ENCODE measurements at regions not wholly inside any gene's neighbourhood (a gene's known extent, or its start where the extent isn't known, plus 50 kb on each side); places are given as distances from the start of the nearest gene placed in this dataset.

- TF ChIP-seq EZH2 (IDR thresholded peaks at IDR 0.05; ENCODE audit: borderline replicate concordance, low read depth, low read length, severe bottlenecking) (no peak), POLR2A (IDR thresholded peaks at IDR 0.05; ENCODE audit: low read depth, low read length) (no peak), POLR2AphosphoS5 (IDR thresholded peaks at IDR 0.05; ENCODE audit: insufficient read depth, low read depth, low read length) (no peak), JUN (IDR thresholded peaks at IDR 0.05; ENCODE audit: borderline replicate concordance, insufficient read depth, insufficient read length, low read depth) (no peak), FOS (IDR thresholded peaks at IDR 0.05; ENCODE audit: borderline replicate concordance, insufficient read depth, low read length) (no peak), GATA2 (IDR thresholded peaks at IDR 0.05; ENCODE audit: insufficient read depth, insufficient read length, low read depth, low read length) (no peak), MYC (IDR thresholded peaks at IDR 0.05; ENCODE audit: low read depth, low read length) (no peak)
- TF ChIP-seq, protein P1, sequence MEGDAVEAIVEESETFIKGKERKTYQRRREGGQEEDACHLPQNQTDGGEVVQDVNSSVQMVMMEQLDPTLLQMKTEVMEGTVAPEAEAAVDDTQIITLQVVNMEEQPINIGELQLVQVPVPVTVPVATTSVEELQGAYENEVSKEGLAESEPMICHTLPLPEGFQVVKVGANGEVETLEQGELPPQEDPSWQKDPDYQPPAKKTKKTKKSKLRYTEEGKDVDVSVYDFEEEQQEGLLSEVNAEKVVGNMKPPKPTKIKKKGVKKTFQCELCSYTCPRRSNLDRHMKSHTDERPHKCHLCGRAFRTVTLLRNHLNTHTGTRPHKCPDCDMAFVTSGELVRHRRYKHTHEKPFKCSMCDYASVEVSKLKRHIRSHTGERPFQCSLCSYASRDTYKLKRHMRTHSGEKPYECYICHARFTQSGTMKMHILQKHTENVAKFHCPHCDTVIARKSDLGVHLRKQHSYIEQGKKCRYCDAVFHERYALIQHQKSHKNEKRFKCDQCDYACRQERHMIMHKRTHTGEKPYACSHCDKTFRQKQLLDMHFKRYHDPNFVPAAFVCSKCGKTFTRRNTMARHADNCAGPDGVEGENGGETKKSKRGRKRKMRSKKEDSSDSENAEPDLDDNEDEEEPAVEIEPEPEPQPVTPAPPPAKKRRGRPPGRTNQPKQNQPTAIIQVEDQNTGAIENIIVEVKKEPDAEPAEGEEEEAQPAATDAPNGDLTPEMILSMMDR (IDR thresholded peaks at IDR 0.05; ENCODE audit: extremely low read depth in 1 of 2, insufficient read depth in 1 of 2, low read depth in 1 of 2, low read length in 2 of 2): no peak
- TF ChIP-seq, protein P2, sequence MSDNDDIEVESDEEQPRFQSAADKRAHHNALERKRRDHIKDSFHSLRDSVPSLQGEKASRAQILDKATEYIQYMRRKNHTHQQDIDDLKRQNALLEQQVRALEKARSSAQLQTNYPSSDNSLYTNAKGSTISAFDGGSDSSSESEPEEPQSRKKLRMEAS (IDR thresholded peaks at IDR 0.05; ENCODE audit: insufficient read depth, insufficient read length): no peak
Measured at GRCh38 chr7:81630600-81630999, 139.2 kb downstream of the HGF start.
